ENCODE measurements at regions not wholly inside any gene's neighbourhood (a gene's known extent, or its start where the extent isn't known, plus 50 kb on each side); places are given as distances from the start of the nearest gene placed in this dataset.

- TF ChIP-seq EZH2 (IDR thresholded peaks at IDR 0.05; ENCODE audit: borderline replicate concordance, low read length), result no peak
- TF ChIP-seq CTCF (conservative IDR thresholded peaks at IDR 0.05 in 1 of 2, IDR thresholded peaks at IDR 0.05 in 1 of 2; ENCODE audit: extremely low read depth in 1 of 2, insufficient read depth in 1 of 2, low read depth in 1 of 2, low read length in 2 of 2), result no peak
These were observed 98.2 kb upstream of the UBE3A start for GRCh38 chr15:25536801-25537611.
